Erythroblast (primary cell): ENCODE measurements at regions not wholly inside any gene's neighbourhood (a gene's known extent, or its start where the extent isn't known, plus 50 kb on each side); places are given as distances from the start of the nearest gene placed in this dataset.

ENCODE experiments used
- GATA1 ChIP-seq: IDR thresholded peaks from 2 replicates; pipeline ENCODE4 v1.6.1; 2011; ENCODE audit warnings: low read depth, mild to moderate bottlenecking, control low read depth, low read length, moderate library complexity
- POLR2A ChIP-seq: IDR thresholded peaks from 2 replicates; pipeline ENCODE4 v1.6.1; 2011; ENCODE audit warnings: mild to moderate bottlenecking, low read length

- no peak for TF ChIP-seq POLR2A
- TF ChIP-seq GATA1: no peak
Observed at GRCh38 chr6:169042061-169042460, 211.6 kb downstream of the THBS2 start.
